Stimulated activated naive CD4-positive, alpha-beta T cell (primary cell): ENCODE measurements at regions not wholly inside any gene's neighbourhood (a gene's known extent, or its start where the extent isn't known, plus 50 kb on each side); places are given as distances from the start of the nearest gene placed in this dataset.
"Not testable (repeated sequence)": the region's sequence is repeated elsewhere in the genome, so short reads cannot be mapped to it uniquely, and the experiment has no call there.

ENCODE experiments used
- DNase-seq, 6 experiments: peaks; one replicate each; lab custom pipeline; 2025; lab: John Stamatoyannopoulos, UW

DNA sequence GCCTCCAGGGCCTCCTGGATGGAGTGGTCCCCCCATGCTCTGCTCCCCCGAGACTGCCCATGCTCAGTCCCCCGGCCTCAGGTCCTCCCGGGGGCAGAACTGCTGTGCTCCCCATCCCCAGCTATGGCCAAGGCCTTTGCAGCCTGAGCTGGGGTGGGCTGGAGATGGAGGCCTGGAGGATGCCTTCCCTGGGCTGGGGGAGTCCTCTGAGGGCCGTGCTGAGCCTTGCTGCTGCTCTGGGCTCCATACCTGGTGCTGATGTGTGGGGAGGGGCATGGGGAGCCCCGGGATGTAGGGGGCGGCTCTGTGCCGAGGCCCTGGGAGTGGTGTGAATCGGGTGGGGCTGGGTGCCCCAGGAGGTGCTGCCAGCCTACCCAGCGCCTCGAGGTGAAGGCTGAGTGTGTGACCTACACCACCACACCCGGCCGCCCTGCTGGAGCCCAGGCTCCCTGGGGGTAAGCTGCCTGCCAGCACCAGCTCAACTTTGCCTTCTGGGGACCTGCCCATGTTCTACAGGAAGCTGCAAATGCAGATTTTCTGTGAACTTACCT is 109.5 kb downstream of the UNCX start:
- no peak for DNase-seq

GRCh38 chr7:1343551-1343950 is 110.9 kb downstream of the UNCX start:
- DNase-seq, result no peak

DNA sequence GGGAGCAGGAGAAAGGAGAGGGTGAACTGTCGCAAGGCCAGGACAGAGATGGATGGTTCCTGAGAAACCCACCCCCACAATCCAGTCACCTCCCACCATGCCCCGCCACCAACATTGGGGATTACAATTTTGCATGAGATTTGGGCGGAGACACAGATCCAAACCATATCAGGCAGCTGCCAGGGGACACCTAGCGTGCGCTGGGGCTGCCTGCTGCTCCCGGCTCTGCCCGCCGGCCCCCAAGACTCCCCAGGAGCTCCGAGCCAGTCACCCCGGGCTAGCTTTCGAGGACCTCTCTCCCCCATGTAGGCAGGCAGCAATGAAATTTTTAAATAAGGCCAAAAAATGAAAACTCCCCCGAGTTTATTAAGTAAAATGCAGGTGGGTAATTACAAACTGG is 111.7 kb downstream of the UNCX start:
- DNase-seq, result no peak

GRCh38 chr7:1344981-1345701 is 112.5 kb downstream of the UNCX start:
- no peak for DNase-seq

GRCh38 chr7:1345796-1346755 is 113.2 kb downstream of the MICALL2 start:
- DNase-seq, result no peak

DNA sequence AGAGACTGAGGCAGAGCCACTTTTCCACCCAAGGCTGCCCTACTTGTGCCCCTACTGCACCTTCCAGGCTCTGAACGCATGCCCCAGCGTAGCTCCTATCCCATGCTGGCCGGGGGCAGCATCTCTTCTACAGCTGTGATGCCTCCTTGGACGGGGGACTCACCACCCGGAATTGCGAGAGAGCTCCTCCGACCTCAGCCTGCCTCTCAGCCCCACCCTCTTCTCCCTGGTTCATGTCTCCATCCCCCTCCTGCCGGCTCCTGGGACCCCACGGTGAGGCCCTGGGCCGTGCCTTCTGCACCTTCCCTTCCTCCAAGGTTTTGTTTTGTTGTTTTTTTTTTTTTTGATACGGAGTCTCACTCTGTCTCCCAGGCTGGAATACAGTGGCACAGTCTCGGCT is 112.4 kb downstream of the MICALL2 start:
- DNase-seq, result no peak

GRCh38 chr7:1348096-1348822 is 111.0 kb downstream of the MICALL2 start:
- no peak for DNase-seq

DNA sequence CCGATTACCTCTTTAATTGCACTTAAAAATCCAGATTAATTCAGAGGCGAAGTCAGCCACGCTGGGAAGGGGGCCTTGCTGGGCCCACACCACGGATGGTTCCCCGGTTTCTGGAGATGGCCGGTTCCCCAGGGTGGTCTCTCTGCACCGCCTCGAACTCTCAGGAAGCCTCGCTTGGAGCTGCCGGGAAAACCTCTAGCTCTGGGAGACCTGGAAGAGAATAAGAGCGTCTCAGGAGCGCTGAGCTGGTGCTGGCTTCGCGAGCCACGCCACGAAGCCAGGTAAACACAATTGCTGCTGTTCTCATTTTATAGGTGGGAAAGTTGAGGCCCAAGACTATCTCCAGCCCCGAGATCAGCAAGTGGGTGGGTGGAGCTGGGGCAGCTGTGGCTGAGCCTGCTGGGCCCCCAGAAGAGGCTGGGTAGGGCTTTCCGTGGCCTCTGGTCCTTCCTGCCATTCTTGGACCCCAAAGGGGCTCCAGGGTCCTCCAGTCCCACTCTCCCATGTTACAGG is 110.4 kb downstream of the MICALL2 start:
- DNase-seq, result no peak

DNA sequence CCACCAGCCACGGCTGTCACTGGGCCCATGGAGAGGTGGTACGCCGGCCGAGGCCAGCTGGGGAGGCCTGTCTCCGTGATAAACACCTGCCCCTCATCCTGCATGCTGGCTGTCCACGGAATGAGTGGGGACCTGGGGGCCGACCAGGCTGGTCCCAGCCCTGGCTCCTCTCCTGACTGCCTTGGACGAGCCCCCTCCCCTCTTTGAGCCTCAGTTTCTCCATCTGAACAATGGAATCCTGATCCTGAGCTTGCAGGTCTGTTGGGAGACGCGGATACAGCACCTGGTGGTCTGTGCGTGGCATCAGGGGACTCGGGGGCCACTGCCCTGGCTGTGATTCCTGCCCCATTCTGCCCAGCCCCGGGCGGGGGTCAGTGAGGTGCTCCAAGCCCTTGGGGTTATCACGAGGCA is 109.9 kb downstream of the MICALL2 start:
- DNase-seq, result no peak

DNA sequence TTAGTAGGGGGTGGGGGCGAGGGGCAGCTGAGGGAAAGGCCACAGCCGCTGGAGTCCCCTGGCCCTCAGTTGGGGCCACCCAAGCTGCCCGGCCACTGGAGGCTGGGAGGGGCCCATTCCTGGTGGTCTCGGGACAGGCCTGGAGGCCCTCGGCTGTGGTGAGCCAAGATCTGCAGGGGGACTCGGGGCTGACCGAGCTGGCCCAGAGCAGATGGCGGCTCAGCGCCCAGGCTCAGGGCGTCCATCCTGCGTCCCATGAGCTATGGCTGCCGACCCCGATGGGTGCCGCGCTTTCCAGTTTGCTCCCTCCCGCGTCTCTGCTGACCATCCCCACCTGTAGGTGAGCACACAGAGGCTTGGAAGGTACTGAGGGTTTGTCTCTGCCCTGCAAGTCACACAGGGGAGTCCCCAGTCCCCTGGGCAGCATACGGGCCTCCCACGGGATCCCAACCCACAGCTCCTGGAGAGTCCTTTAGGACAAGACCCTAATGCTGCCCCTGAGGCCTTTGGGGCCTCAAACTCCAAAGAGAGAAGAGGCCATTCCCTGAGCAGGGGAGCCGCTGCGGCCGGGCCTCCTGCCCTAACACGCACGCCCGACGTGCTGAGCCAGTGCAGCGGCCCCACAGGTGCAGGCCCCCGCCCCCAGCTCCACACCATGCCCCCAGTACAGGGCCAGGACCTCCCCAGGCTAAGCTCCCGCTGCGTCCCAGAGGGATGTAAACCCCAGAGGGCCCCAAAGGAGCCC is 107.2 kb downstream of the MICALL2 start:
- DNase-seq, result no peak

DNA sequence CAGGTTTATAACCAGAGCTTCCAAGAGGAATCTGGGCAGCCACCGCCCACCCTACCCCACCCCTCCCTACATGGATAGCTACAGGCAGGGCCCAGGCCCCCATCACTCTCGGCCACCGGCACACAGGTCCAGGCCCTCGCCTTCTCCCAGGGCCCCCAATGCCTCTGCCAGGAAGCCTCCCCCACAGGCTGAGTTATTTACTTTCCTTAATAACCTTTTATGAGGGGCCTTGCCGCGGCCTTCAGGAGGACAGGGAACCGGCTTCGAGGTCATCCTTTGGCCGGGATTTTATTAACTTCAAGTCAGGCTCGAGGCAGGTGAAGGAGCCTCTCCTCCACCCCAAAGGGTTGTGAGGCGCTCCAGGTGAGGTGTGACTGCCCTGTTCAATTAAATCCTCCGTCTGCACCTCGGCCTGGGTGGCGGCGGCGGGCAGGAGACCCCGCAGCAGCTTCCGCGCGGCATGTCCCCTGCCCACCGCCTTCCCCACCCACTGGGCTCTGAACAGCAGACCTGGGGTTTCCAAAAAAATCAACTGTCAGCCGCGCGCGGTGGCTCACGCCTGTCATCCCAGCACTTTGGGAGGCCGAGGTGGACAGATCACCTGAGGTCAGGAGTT is 106.5 kb downstream of the MICALL2 start:
- no peak for DNase-seq

DNA sequence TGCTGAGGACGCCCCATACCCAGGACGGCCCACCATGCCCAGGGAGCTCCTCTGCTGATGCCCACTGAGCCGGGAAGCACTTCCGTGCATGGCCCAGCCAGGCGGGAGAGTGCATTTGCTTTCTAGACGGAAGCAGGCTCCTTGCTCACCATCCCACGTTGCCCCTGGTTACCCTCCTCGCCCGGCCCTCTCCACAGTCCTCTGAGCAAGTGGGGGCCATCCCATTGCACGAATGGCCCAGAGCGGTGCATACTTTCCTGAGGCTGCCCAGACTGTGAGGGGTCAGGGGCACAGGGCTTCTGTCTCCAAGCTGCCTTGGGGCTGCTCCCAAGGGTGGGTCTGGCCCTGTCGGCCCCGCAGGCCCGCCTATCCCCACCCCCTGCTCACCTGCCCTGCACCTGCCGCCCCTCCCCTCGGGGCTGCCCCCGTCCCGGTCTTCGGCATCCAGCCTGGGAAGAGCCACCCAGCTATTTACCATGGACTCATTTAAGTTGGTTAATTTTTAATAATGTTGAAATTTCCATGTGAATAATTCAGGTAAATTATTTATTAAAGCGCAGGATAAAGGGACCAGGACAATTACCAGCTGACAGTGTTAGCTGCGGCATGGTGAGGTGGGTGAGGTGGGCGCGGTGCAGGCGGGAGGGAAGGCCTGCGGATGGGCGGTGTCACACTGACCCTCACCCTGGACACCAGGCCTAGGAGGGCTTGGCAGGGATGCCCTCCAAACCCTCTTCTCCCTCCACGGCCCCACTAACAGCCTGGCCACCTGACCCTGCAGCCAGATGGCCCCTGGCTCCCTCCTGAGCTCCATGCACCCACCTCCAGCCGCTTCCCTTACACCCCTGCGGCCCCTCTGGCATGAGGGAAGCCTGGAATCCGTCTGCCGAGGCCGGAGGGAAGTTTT is 104.4 kb downstream of the MICALL2 start:
- DNase-seq, result no peak

DNA sequence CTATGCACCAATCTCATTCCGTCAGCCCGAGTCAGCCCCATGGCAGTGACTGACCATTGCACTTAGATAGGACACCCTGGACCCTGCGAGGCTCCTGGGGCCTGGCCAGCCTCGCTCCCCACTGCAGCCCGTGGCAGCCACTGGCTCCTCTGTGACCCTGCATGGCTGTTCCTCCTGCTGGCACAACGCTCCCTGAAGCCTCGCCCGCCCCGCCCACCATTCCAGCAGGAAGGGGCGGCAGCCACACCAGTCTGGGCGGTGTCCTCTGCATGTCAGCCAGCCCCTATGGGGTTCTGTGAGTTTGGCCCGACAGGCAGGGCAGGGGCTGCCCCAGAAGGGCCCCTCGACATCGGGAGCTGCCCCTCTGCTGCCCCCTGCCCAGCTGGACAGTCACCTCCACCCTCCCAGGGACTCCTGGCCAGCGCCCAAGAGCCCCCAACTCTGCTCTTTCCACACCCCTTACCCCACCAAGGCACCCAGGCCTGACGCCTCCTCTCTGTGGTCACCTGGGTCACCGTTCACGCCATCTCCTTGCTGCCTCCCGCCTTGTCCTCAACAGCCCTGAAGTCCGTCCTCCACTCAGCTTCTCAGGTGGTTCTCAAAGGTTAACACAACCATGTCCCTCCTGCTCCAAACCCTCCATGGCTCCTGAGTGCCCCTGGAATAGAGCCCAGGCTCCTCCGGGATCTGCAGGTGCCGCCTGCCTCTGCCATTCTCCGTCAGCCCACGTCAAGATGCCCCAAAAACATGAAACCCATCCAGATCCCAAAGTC is 103.5 kb downstream of the MICALL2 start:
- DNase-seq, result no peak

GRCh38 chr7:1356853-1357252 is 102.4 kb downstream of the MICALL2 start:
- DNase-seq, result not testable (repeated sequence)

DNA sequence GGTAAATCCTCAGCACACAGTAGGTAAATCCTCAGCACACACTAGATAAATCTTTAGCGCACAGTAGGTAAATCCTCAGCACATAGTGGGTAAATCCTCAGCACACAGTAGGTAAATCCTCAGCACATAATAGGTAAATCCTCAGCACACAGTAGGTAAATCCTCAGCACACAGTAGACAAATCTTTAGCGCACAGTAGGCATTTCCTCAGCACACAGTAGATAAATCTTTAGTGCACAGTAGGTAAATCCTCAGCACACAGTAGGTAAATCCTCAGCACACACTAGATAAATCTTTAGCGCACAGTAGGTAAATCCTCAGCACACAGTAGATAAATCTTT is 102.0 kb downstream of the MICALL2 start:
- not testable (repeated sequence) for DNase-seq

GRCh38 chr7:1357601-1358271 is 101.5 kb downstream of the MICALL2 start:
- DNase-seq, result no peak

GRCh38 chr7:1358376-1359050 is 100.8 kb downstream of the MICALL2 start:
- no peak for DNase-seq

DNA sequence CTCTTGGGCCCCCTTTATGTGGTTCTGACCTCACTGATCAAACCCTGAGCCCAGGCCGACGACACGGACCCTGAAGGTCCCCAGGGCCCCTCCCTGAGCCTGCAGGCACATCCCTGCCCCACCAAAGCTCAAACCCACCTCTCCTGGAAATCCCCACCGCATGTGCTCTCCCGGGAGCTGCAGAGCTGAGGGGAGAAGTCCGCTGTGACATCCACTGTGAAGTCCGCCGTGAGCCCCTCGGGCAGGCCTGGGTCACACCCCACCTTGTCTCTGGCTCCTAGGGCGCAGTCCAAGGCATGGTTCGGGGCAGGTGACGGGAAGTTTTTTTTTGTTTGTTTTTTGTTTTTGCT is 100.2 kb downstream of the MICALL2 start:
- DNase-seq, result no peak
